SK-N-SH treated with all-trans-retinoic acid at 6 μM for 48 hours (cell line): ENCODE measurements at regions not wholly inside any gene's neighbourhood (a gene's known extent, or its start where the extent isn't known, plus 50 kb on each side); places are given as distances from the start of the nearest gene placed in this dataset.

Source experiments
- ARNTL ChIP-seq: fragments of 450-650 bp; formaldehyde crosslinking; IDR thresholded peaks from 2 replicates; pipeline ENCODE4 v1.5.0; 2020; ENCODE audit warnings: low read depth, mild to moderate bottlenecking, moderate library complexity, borderline replicate concordance
- ESRRG ChIP-seq: fragments of 250-450 bp; sonication (Bioruptor Pico); IDR thresholded peaks from 2 replicates; pipeline ENCODE4 v1.6.1; 2021; ENCODE audit warnings: mild to moderate bottlenecking
- GLIS3 ChIP-seq: fragments of 250-450 bp; sonication (Bioruptor Pico); IDR thresholded peaks from 2 replicates; pipeline ENCODE4 v1.5.0; 2020; ENCODE audit warnings: mild to moderate bottlenecking, moderate library complexity
- PPARA ChIP-seq: fragments of 250-450 bp; sonication (Bioruptor Pico); IDR thresholded peaks from 2 replicates; pipeline ENCODE4 v1.5.0; 2020; ENCODE audit warnings: mild to moderate bottlenecking, borderline replicate concordance
- RARB ChIP-seq: fragments of 250-450 bp; sonication (Bioruptor Pico); IDR thresholded peaks from 2 replicates; pipeline ENCODE4 v1.8.0; 2021; ENCODE audit warnings: mild to moderate bottlenecking, moderate library complexity
- SNAI2 ChIP-seq: fragments of 250-450 bp; sonication (Bioruptor Pico); IDR thresholded peaks from 2 replicates; pipeline ENCODE4 v1.5.0; 2020; ENCODE audit warnings: mild to moderate bottlenecking, moderate library complexity
- TOX ChIP-seq: fragments of 250-450 bp; sonication (Bioruptor Pico); IDR thresholded peaks from 2 replicates; pipeline ENCODE4 v1.8.0; 2021; ENCODE audit warnings: mild to moderate bottlenecking, moderate library complexity, borderline replicate concordance
- ZC3H10 ChIP-seq: fragments of 250-450 bp; sonication (Bioruptor Pico); IDR thresholded peaks from 2 replicates; pipeline ENCODE4 v1.5.1; 2021; ENCODE audit warnings: mild to moderate bottlenecking, moderate library complexity
- ZFP30 ChIP-seq: fragments of 450-650 bp; formaldehyde crosslinking; IDR thresholded peaks from 2 replicates; pipeline ENCODE4 v1.5.0; 2022; ENCODE audit warnings: mild to moderate bottlenecking, moderate library complexity
- ZNF565 ChIP-seq: fragments of 450-650 bp; formaldehyde crosslinking; conservative IDR thresholded peaks from 2 replicates; pipeline ENCODE4 v1.5.0; 2020; ENCODE audit warnings: low read depth, mild to moderate bottlenecking, moderate library complexity
- TF ChIP-seq, protein P1 (sequence below): fragments of 250-450 bp; sonication (Bioruptor Pico); IDR thresholded peaks from 2 replicates; pipeline ENCODE4 v1.8.0; 2020; ENCODE audit warnings: mild to moderate bottlenecking, moderate library complexity, borderline replicate concordance
- TF ChIP-seq, protein P2 (sequence below): fragments of 250-450 bp; sonication (Bioruptor Pico); IDR thresholded peaks from 2 replicates; pipeline ENCODE4 v1.5.0; 2020; ENCODE audit warnings: mild to moderate bottlenecking, moderate library complexity
- TF ChIP-seq, protein P3 (sequence below): fragments of 250-450 bp; sonication (Bioruptor Pico); IDR thresholded peaks from 2 replicates; pipeline ENCODE4 v1.5.1; 2020; ENCODE audit warnings: low read depth, mild to moderate bottlenecking, moderate library complexity

DNA sequence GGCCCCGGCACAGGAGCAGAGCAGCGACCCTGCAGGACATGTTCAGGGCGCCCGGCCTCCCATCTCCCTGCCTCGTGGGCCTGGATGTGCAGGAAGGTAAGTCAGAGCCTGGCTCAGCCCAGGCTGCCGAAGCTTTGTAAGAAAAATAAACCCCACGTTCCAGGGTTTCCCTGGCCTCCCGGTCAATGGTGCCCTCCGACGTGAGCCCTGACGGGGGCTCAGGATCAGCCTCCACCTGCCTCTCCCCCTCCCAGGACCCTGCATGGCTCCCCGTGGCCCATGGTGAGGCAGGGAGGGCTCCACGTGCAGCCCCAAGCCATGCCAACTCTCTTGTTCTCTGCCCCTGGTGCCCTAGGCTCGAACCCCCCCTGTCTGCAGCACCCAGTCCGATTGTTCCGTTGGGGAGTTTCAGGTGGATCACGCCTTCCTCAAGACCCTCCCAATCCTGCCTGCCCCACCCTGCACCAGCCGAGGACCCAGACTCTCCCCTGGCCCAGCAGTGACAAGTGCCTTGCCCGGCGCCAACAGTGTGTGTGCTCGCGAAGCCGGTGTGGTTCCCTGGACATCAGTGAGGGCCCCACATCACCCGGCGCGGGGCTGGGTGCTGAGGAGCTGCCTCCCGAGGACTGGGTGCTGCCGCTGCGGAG is 73.2 kb downstream of the PDGFA start:
- TF ChIP-seq ARNTL (no peak), ZNF565 (no peak), ESRRG (CRISPR knock-in tag) (no peak), ZFP30 (CRISPR knock-in tag) (no peak), GLIS3 (CRISPR knock-in tag) (no peak), TOX (CRISPR knock-in tag) (no peak), SNAI2 (no peak), PPARA (no peak), RARB (CRISPR knock-in tag) (no peak), ZC3H10 (CRISPR knock-in tag) (no peak)
- TF ChIP-seq, protein P1, sequence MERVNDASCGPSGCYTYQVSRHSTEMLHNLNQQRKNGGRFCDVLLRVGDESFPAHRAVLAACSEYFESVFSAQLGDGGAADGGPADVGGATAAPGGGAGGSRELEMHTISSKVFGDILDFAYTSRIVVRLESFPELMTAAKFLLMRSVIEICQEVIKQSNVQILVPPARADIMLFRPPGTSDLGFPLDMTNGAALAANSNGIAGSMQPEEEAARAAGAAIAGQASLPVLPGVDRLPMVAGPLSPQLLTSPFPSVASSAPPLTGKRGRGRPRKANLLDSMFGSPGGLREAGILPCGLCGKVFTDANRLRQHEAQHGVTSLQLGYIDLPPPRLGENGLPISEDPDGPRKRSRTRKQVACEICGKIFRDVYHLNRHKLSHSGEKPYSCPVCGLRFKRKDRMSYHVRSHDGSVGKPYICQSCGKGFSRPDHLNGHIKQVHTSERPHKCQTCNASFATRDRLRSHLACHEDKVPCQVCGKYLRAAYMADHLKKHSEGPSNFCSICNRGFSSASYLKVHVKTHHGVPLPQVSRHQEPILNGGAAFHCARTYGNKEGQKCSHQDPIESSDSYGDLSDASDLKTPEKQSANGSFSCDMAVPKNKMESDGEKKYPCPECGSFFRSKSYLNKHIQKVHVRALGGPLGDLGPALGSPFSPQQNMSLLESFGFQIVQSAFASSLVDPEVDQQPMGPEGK, result no peak
- TF ChIP-seq, protein P2, sequence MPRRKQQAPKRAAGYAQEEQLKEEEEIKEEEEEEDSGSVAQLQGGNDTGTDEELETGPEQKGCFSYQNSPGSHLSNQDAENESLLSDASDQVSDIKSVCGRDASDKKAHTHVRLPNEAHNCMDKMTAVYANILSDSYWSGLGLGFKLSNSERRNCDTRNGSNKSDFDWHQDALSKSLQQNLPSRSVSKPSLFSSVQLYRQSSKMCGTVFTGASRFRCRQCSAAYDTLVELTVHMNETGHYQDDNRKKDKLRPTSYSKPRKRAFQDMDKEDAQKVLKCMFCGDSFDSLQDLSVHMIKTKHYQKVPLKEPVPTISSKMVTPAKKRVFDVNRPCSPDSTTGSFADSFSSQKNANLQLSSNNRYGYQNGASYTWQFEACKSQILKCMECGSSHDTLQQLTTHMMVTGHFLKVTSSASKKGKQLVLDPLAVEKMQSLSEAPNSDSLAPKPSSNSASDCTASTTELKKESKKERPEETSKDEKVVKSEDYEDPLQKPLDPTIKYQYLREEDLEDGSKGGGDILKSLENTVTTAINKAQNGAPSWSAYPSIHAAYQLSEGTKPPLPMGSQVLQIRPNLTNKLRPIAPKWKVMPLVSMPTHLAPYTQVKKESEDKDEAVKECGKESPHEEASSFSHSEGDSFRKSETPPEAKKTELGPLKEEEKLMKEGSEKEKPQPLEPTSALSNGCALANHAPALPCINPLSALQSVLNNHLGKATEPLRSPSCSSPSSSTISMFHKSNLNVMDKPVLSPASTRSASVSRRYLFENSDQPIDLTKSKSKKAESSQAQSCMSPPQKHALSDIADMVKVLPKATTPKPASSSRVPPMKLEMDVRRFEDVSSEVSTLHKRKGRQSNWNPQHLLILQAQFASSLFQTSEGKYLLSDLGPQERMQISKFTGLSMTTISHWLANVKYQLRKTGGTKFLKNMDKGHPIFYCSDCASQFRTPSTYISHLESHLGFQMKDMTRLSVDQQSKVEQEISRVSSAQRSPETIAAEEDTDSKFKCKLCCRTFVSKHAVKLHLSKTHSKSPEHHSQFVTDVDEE, result no peak
- TF ChIP-seq, protein P3, sequence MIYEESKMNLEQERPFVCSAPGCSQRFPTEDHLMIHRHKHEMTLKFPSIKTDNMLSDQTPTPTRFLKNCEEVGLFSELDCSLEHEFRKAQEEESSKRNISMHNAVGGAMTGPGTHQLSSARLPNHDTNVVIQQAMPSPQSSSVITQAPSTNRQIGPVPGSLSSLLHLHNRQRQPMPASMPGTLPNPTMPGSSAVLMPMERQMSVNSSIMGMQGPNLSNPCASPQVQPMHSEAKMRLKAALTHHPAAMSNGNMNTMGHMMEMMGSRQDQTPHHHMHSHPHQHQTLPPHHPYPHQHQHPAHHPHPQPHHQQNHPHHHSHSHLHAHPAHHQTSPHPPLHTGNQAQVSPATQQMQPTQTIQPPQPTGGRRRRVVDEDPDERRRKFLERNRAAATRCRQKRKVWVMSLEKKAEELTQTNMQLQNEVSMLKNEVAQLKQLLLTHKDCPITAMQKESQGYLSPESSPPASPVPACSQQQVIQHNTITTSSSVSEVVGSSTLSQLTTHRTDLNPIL, result no peak
